HUES48 (cell line): ENCODE measurements at regions not wholly inside any gene's neighbourhood (a gene's known extent, or its start where the extent isn't known, plus 50 kb on each side); places are given as distances from the start of the nearest gene placed in this dataset.

Experiments used
- H3K27ac ChIP-seq: one replicate; pipeline ENCODE4 v1.7.0; 2013; ENCODE audit warnings: low read depth, low read length, inconsistent platforms
- H3K27me3 ChIP-seq: 2 replicates; pipeline ENCODE4 v1.6.1; 2013; ENCODE audit warnings: mild to moderate bottlenecking, low read length; ENCODE audit not compliant: control insufficient read depth, insufficient read depth
- H3K36me3 ChIP-seq: 2 replicates; pipeline ENCODE4 v1.6.1; 2013; ENCODE audit warnings: low read length; ENCODE audit not compliant: control insufficient read depth, insufficient read depth
- H3K4me1 ChIP-seq: 2 replicates; pipeline ENCODE4 v1.6.1; 2013; ENCODE audit warnings: mild to moderate bottlenecking, low read length; ENCODE audit not compliant: control insufficient read depth, insufficient read depth
- H3K4me3 ChIP-seq: 2 replicates; pipeline ENCODE4 v1.5.1; 2013; ENCODE audit warnings: mild to moderate bottlenecking, low read depth, low read length
- H3K9ac ChIP-seq: 2 replicates; pipeline ENCODE4 v1.6.1; 2013; ENCODE audit warnings: mild to moderate bottlenecking, low read depth, low read length, moderate library complexity
- H3K9me3 ChIP-seq: 2 replicates; pipeline ENCODE4 v1.6.1; 2013; ENCODE audit warnings: low read length; ENCODE audit not compliant: control insufficient read depth, insufficient read depth

GRCh38 chr13:73675821-73676220, 458.4 kb downstream of the KLF12 start:
- Histone ChIP-seq H3K36me3 (no peaks in the 10 kb centered on the region), H3K27ac (no peak overlapping the region), H3K4me3 (no peak overlapping the region), H3K4me1 (peaks cover 14% of the 10 kb centered on the region; the same call in 1 of the 2 replicates), H3K9ac (no peak overlapping the region), H3K9me3 (no peaks in the 10 kb centered on the region), H3K27me3 (no peaks in the 10 kb centered on the region)

- H3K4me1 ChIP-seq: peaks cover 14% of the 10 kb centered on the region; the same call in 1 of the 2 replicates
- no peak overlapping the region for H3K9ac ChIP-seq
- H3K27ac ChIP-seq: no peak overlapping the region
- no peak overlapping the region for H3K4me3 ChIP-seq
- H3K27me3 ChIP-seq: no peaks in the 10 kb centered on the region
- no peaks in the 10 kb centered on the region for H3K36me3 ChIP-seq
- H3K9me3 ChIP-seq: no peaks in the 10 kb centered on the region
Measured at GRCh38 chr13:73674570-73674969, 459.6 kb downstream of the KLF12 start.

GRCh38 chr13:73673931-73674330, 460.3 kb downstream of the KLF12 start:
- Histone ChIP-seq H3K9me3 (no peaks in the 10 kb centered on the region), H3K4me1 (peaks cover 14% of the 10 kb centered on the region; the same call in 1 of the 2 replicates), H3K9ac (no peak overlapping the region), H3K4me3 (no peak overlapping the region), H3K27me3 (no peaks in the 10 kb centered on the region), H3K27ac (no peak overlapping the region), H3K36me3 (no peaks in the 10 kb centered on the region)

- Histone ChIP-seq H3K4me1 (peaks cover 13% of the 10 kb centered on the region; the same call in 1 of the 2 replicates), H3K27me3 (no peaks in the 10 kb centered on the region), H3K27ac (no peak overlapping the region), H3K36me3 (no peaks in the 10 kb centered on the region), H3K9ac (no peak overlapping the region), H3K4me3 (no peak overlapping the region), H3K9me3 (no peaks in the 10 kb centered on the region)
Measured at GRCh38 chr13:73672492-73672891, 461.7 kb downstream of the KLF12 start.

- peaks cover 6% of the 10 kb centered on the region; the same call in 1 of the 2 replicates for H3K4me1 ChIP-seq
- no peaks in the 10 kb centered on the region for H3K36me3 ChIP-seq
- H3K4me3 ChIP-seq: no peak overlapping the region
- no peak overlapping the region for H3K9ac ChIP-seq
- H3K27ac ChIP-seq: no peak overlapping the region
- H3K27me3 ChIP-seq: no peaks in the 10 kb centered on the region
- H3K9me3 ChIP-seq: no peaks in the 10 kb centered on the region
Measured at GRCh38 chr13:73671732-73672131, 462.5 kb downstream of the KLF12 start.

GRCh38 chr13:73671011-73671410, 463.2 kb downstream of the KLF12 start:
- no peak overlapping the region for H3K4me3 ChIP-seq
- no peak overlapping the region for H3K27ac ChIP-seq
- no peak overlapping the region for H3K9ac ChIP-seq
- H3K9me3 ChIP-seq: no peaks in the 10 kb centered on the region
- peaks cover 1% of the 10 kb centered on the region; the same call in 1 of the 2 replicates for H3K4me1 ChIP-seq
- no peaks in the 10 kb centered on the region for H3K27me3 ChIP-seq
- H3K36me3 ChIP-seq: no peaks in the 10 kb centered on the region

GRCh38 chr13:73667756-73668155, 466.4 kb downstream of the KLF12 start:
- no peaks in the 10 kb centered on the region for H3K9me3 ChIP-seq
- H3K4me1 ChIP-seq: no peaks in the 10 kb centered on the region
- no peak overlapping the region for H3K9ac ChIP-seq
- no peaks in the 10 kb centered on the region for H3K36me3 ChIP-seq
- no peaks in the 10 kb centered on the region for H3K27me3 ChIP-seq
- H3K27ac ChIP-seq: no peak overlapping the region
- H3K4me3 ChIP-seq: no peak overlapping the region

GRCh38 chr13:73665261-73665660, 468.9 kb downstream of the KLF12 start:
- no peak overlapping the region for H3K27ac ChIP-seq
- no peaks in the 10 kb centered on the region for H3K36me3 ChIP-seq
- no peaks in the 10 kb centered on the region for H3K4me1 ChIP-seq
- H3K27me3 ChIP-seq: no peaks in the 10 kb centered on the region
- no peak overlapping the region for H3K4me3 ChIP-seq
- no peak overlapping the region for H3K9ac ChIP-seq
- H3K9me3 ChIP-seq: no peaks in the 10 kb centered on the region

GRCh38 chr13:73664851-73665250, 469.4 kb downstream of the KLF12 start:
- Histone ChIP-seq H3K9ac (no peak overlapping the region), H3K9me3 (no peaks in the 10 kb centered on the region)

GRCh38 chr13:73662833-73663232, 471.4 kb downstream of the KLF12 start:
- Histone ChIP-seq H3K36me3 (no peaks in the 10 kb centered on the region), H3K4me1 (no peaks in the 10 kb centered on the region), H3K9ac (no peak overlapping the region), H3K9me3 (no peaks in the 10 kb centered on the region), H3K4me3 (no peak overlapping the region), H3K27ac (no peak overlapping the region), H3K27me3 (no peaks in the 10 kb centered on the region)

More at GRCh38 chr13:73664851-73665250, 469.4 kb downstream of the KLF12 start:
- Histone ChIP-seq H3K27ac (no peak overlapping the region), H3K4me1 (no peaks in the 10 kb centered on the region), H3K4me3 (no peak overlapping the region), H3K36me3 (no peaks in the 10 kb centered on the region), H3K27me3 (no peaks in the 10 kb centered on the region)

- H3K9me3 ChIP-seq: no peaks in the 10 kb centered on the region
- H3K4me1 ChIP-seq: no peaks in the 10 kb centered on the region
- H3K27ac ChIP-seq: no peak overlapping the region
- H3K36me3 ChIP-seq: no peaks in the 10 kb centered on the region
- H3K4me3 ChIP-seq: no peak overlapping the region
- no peak overlapping the region for H3K9ac ChIP-seq
- H3K27me3 ChIP-seq: no peaks in the 10 kb centered on the region
Measured at GRCh38 chr13:73661687-73662425, 472.3 kb downstream of the KLF12 start.
